ENCODE measurements at regions not wholly inside any gene's neighbourhood (a gene's known extent, or its start where the extent isn't known, plus 50 kb on each side); places are given as distances from the start of the nearest gene placed in this dataset.

DNA sequence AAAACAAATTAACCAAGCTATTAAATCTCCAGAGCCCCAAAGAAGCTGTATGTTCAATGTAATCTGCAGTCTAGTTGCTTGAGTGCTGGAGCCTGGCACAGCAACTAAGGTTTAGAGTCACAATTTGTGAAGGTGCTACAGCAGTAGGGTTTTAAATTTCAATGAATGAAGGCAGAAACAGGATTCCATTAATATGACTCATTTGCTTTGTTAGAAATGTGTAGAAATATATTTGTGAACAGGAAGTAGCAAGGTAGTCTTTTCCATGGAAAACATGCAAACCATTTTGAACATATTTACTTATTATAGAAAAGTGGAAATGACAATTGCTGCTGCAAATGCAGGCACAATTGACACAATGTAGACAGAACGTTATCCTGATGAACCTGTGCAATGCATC lies 149.0 kb upstream of the STEAP4 start:
- no peak overlapping the region for H3K27ac ChIP-seq
- no peaks in the 10 kb centered on the region for H3K9me3 ChIP-seq
- no peak overlapping the region for H3K4me3 ChIP-seq
- no peaks in the 10 kb centered on the region for H4K20me1 ChIP-seq
- H3K4me2 ChIP-seq = no peak overlapping the region
- H3K36me3 ChIP-seq = no peaks in the 10 kb centered on the region
- no peak for TF ChIP-seq Cebpa-rat (IDR thresholded peaks at IDR 0.05)
- no peak overlapping the region for H3K9ac ChIP-seq
- H3K27me3 ChIP-seq = no peaks in the 10 kb centered on the region
- H3K4me1 ChIP-seq = no peaks in the 10 kb centered on the region

DNA sequence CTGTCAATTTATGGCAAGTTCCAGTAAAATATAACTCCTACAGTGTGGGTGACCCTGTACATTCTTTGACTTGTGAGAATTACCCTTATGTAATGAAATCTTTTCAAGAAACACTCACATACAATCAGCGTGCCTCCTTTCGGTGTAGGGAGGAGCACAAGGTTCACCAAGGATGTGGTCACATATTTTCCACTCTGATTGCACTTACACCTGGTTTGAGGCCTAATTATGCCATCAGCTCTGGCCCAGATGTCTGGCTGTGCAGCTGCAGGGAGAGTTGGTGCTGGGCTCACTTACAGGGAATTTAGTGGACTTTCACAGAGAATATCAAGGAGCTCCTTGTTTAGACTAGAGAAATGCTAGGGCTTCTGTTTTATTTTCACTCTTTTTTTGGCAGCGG lies 146.0 kb upstream of the STEAP4 start:
- Histone ChIP-seq H4K20me1 (no peaks in the 10 kb centered on the region), H3K4me1 (no peaks in the 10 kb centered on the region)

DNA sequence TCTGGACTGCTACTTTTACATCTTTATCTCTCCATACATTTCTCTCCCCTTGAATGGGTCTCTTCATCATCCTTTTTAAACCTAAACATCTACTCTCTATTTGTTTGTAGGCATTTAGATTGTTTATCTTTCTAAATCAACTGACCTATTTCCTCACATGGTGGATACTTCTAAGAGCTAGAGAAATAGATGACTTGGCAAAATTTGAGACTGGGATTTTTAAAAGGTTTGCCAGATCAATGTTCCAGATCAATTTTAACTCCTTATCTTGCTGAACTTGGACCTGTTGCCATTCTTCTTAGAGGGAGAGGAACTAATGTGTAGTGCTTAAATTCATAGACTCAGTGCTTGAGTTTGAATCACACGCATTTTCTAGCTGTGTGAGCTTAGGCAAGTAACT lies 144.2 kb upstream of the STEAP4 start:
- no peaks in the 10 kb centered on the region for H4K20me1 ChIP-seq
- no peak overlapping the region for H3K27ac ChIP-seq
- H3K4me2 ChIP-seq = no peak overlapping the region
- H3K36me3 ChIP-seq = no peaks in the 10 kb centered on the region
- TF ChIP-seq Cebpa-rat (IDR thresholded peaks at IDR 0.05) = no peak
- no peaks in the 10 kb centered on the region for H3K9me3 ChIP-seq
- no peak overlapping the region for H3K4me3 ChIP-seq
- H3K4me1 ChIP-seq = peaks cover 11% of the 10 kb centered on the region
- H3K9ac ChIP-seq = no peak overlapping the region
- no peaks in the 10 kb centered on the region for H3K27me3 ChIP-seq

More for the DNA sequence above, 146.0 kb upstream of the STEAP4 start:
- Histone ChIP-seq H3K4me2 (no peak overlapping the region), H3K9me3 (no peaks in the 10 kb centered on the region), H3K9ac (no peak overlapping the region), H3K4me3 (no peak overlapping the region), H3K27me3 (no peaks in the 10 kb centered on the region), H3K36me3 (no peaks in the 10 kb centered on the region), H3K27ac (no peak overlapping the region)
- TF ChIP-seq Cebpa-rat (IDR thresholded peaks at IDR 0.05) = no peak

DNA sequence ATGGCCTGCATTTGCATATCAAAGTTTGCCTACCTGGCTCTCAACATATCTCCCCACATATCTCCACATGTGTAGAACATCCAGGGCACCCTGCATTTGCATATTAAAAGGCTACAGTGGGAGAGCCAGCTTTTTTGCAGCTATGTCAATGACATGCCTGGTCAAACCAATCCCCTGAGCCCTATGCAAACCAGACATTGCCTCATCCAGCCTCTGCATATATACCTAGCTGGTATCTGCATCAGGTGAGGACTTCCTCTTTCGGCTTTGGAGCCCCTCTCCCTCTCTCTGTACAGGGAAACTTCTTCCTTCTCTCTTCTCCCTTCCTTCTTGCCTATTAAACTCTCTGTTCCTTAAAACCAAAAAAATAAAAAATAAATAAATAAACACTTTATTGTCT lies 142.7 kb upstream of the STEAP4 start:
- Histone ChIP-seq H4K20me1 (no peaks in the 10 kb centered on the region), H3K27ac (no peak overlapping the region)

GRCh38 chr7:88442413-88442812 lies 135.7 kb upstream of the STEAP4 start:
- TF ChIP-seq Cebpa-rat (IDR thresholded peaks at IDR 0.05) = no peak

More for the DNA sequence above, 142.7 kb upstream of the STEAP4 start:
- Histone ChIP-seq H3K27me3 (no peaks in the 10 kb centered on the region), H3K9me3 (no peaks in the 10 kb centered on the region), H3K4me1 (peaks cover 11% of the 10 kb centered on the region), H3K4me2 (no peak overlapping the region), H3K36me3 (no peaks in the 10 kb centered on the region), H3K4me3 (no peak overlapping the region), H3K9ac (no peak overlapping the region)
- no peak for TF ChIP-seq Cebpa-rat (IDR thresholded peaks at IDR 0.05)

DNA sequence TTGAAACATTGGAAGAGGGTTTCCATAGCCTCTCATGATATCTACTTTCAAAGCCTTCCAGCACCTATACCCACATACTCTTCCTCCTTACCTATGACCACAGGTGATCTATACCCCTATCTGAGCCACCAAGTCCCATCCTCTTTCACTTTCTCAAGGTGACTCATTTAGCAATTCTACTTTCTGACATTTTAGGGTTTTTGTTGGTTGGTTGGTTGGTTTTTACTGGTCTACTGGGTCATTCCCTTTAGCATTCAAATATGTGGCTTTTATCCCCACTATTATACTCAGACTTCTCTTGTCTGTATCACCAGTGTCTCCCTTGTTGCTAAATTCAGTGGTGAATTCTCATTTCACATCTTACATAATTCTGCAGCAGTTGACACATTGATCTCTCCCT lies 130.4 kb upstream of the STEAP4 start:
- H3K4me1 ChIP-seq = no peaks in the 10 kb centered on the region

More at GRCh38 chr7:88442413-88442812, 135.7 kb upstream of the STEAP4 start:
- Histone ChIP-seq H3K4me2 (no peak overlapping the region), H3K4me1 (peaks cover 11% of the 10 kb centered on the region), H4K20me1 (no peaks in the 10 kb centered on the region), H3K9ac (no peak overlapping the region), H3K36me3 (no peaks in the 10 kb centered on the region), H3K27me3 (no peaks in the 10 kb centered on the region), H3K27ac (no peak overlapping the region), H3K4me3 (no peak overlapping the region), H3K9me3 (no peaks in the 10 kb centered on the region)

GRCh38 chr7:88432301-88432700 lies 125.6 kb upstream of the STEAP4 start:
- H3K36me3 ChIP-seq = no peaks in the 10 kb centered on the region
- no peak overlapping the region for H3K4me3 ChIP-seq
- TF ChIP-seq Cebpa-rat (IDR thresholded peaks at IDR 0.05) = no peak
- no peaks in the 10 kb centered on the region for H3K4me1 ChIP-seq
- H3K4me2 ChIP-seq = no peak overlapping the region
- H3K9me3 ChIP-seq = no peaks in the 10 kb centered on the region
- no peaks in the 10 kb centered on the region for H3K27me3 ChIP-seq
- no peaks in the 10 kb centered on the region for H4K20me1 ChIP-seq
- H3K9ac ChIP-seq = no peak overlapping the region
- no peak overlapping the region for H3K27ac ChIP-seq

More for the DNA sequence above, 130.4 kb upstream of the STEAP4 start:
- Histone ChIP-seq H3K4me3 (no peak overlapping the region), H3K36me3 (no peaks in the 10 kb centered on the region), H3K27me3 (no peaks in the 10 kb centered on the region), H4K20me1 (no peaks in the 10 kb centered on the region), H3K9ac (no peak overlapping the region), H3K27ac (no peak overlapping the region), H3K9me3 (no peaks in the 10 kb centered on the region), H3K4me2 (no peak overlapping the region)
- TF ChIP-seq Cebpa-rat (IDR thresholded peaks at IDR 0.05) = no peak

GRCh38 chr7:88431882-88432281 lies 125.2 kb upstream of the STEAP4 start:
- H3K36me3 ChIP-seq = no peaks in the 10 kb centered on the region
- H3K9ac ChIP-seq = no peak overlapping the region
- no peak overlapping the region for H3K27ac ChIP-seq
- no peak for TF ChIP-seq Cebpa-rat (IDR thresholded peaks at IDR 0.05)
- no peak overlapping the region for H3K4me2 ChIP-seq
- H3K4me1 ChIP-seq = no peaks in the 10 kb centered on the region
- no peaks in the 10 kb centered on the region for H3K27me3 ChIP-seq
- no peak overlapping the region for H3K4me3 ChIP-seq
- no peaks in the 10 kb centered on the region for H4K20me1 ChIP-seq
- no peaks in the 10 kb centered on the region for H3K9me3 ChIP-seq

DNA sequence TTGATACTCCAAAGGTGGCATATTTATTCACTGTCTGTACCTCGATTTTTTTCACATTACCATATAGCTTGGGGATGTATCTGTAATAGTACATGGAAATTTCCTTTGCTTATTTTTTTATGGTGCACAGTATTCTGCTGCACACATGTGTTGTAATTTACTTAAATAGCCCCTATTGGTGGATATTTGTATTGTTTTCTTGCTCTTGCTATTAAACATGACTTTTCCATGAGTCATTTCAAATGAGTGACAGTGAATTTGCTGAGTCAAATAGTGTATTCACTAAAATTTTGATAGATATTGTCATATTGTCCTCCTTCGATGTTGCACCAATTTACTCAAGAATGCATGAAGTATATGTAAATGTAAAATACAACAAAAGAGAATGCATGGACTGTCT lies 122.7 kb upstream of the STEAP4 start:
- no peaks in the 10 kb centered on the region for H3K36me3 ChIP-seq
- H3K27me3 ChIP-seq = no peaks in the 10 kb centered on the region
- no peak overlapping the region for H3K27ac ChIP-seq
- no peaks in the 10 kb centered on the region for H4K20me1 ChIP-seq
- H3K9ac ChIP-seq = no peak overlapping the region
- no peak for TF ChIP-seq Cebpa-rat (IDR thresholded peaks at IDR 0.05)
- no peaks in the 10 kb centered on the region for H3K4me1 ChIP-seq
- H3K4me2 ChIP-seq = no peak overlapping the region
- H3K4me3 ChIP-seq = no peak overlapping the region
- no peaks in the 10 kb centered on the region for H3K9me3 ChIP-seq

DNA sequence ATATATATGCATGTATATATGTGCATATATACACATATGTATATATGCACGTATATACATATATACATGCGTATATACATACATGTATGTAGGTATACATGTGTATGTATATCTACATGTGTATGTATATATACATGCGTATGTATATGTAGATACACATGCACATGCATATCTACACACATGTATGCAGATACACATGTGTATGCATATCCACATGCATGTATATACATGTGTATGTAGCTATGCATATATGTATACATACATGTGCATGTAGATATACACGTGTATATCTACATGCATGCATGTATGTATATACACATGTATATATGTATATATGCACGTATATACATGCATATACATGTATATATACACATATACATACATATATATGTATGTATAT lies 95.8 kb upstream of the STEAP4 start:
- H3K9ac ChIP-seq = no peak overlapping the region
- peaks cover 3% of the 10 kb centered on the region; the same call in 1 of the 2 replicates for H3K9me3 ChIP-seq
- no peaks in the 10 kb centered on the region for H4K20me1 ChIP-seq
- H3K4me1 ChIP-seq = no peaks in the 10 kb centered on the region
- H3K27me3 ChIP-seq = no peaks in the 10 kb centered on the region
- H3K4me2 ChIP-seq = no peak overlapping the region
- no peak for TF ChIP-seq Cebpa-rat (IDR thresholded peaks at IDR 0.05)
- no peak overlapping the region for H3K4me3 ChIP-seq
- no peaks in the 10 kb centered on the region for H3K36me3 ChIP-seq
- H3K27ac ChIP-seq = no peak overlapping the region

DNA sequence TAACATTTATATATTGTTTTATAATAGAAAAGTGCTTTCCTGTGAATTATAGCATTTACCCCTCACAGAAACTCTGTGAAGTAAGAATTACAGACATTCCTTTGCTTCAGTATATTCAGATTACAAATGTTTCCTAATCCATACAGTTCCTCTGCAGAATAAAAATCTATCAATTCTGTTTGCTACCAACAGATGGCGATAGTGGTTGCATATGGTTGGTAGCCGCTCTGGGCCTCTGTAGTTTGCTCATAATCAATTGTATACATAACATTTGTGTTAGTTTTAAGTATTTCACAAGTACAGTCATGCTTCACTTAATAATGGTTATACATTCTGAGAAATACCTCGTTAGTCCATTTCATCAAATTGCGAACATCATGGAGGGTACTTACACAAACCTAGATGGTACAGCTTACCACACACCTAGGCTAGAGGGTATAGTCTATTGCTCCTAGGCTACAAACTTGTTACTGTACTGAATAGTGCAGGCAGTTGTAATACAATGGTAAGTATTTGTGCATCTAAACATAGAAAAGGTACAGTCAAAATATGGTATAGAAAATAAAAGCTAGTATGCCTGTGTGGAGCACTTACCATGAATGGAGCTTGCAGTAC lies 94.4 kb upstream of the STEAP4 start:
- no peak for TF ChIP-seq Cebpa-rat (IDR thresholded peaks at IDR 0.05)
- no peaks in the 10 kb centered on the region for H4K20me1 ChIP-seq
- no peak overlapping the region for H3K27ac ChIP-seq
- H3K4me1 ChIP-seq = no peaks in the 10 kb centered on the region
- no peak overlapping the region for H3K4me2 ChIP-seq
- no peaks in the 10 kb centered on the region for H3K36me3 ChIP-seq
- H3K27me3 ChIP-seq = no peaks in the 10 kb centered on the region
- no peak overlapping the region for H3K4me3 ChIP-seq
- no peaks in the 10 kb centered on the region for H3K9me3 ChIP-seq
- no peak overlapping the region for H3K9ac ChIP-seq
